HepG2 (cell line): ENCODE measurements at regions not wholly inside any gene's neighbourhood (a gene's known extent, or its start where the extent isn't known, plus 50 kb on each side); places are given as distances from the start of the nearest gene placed in this dataset.

Experiments
- CERS6 ChIP-seq: sonication (generic); formaldehyde crosslinking; IDR thresholded peaks from 2 replicates; pipeline ENCODE4 v1.5.0; 2020; ENCODE audit warnings: missing genetic modification reagents
- FOXJ3 ChIP-seq: sonication (generic); formaldehyde crosslinking; IDR thresholded peaks from 2 replicates; pipeline ENCODE4 v1.4.0; 2020; ENCODE audit warnings: missing genetic modification reagents, mild to moderate bottlenecking, borderline replicate concordance
- FOXK1 ChIP-seq: sonication (generic); formaldehyde crosslinking; IDR thresholded peaks from 2 replicates; pipeline ENCODE4 v1.4.0; 2020; ENCODE audit warnings: low read depth, missing genetic modification reagents, borderline replicate concordance
- GATAD1 ChIP-seq: IDR thresholded peaks from 2 replicates; pipeline ENCODE4 v1.6.1; 2016; ENCODE audit warnings: missing genetic modification reagents, missing compliant biosample characterization
- HMG20B ChIP-seq: conservative IDR thresholded peaks from 2 replicates; pipeline ENCODE4 v1.6.1; 2016; ENCODE audit warnings: missing genetic modification reagents, missing compliant biosample characterization
- IKZF5 ChIP-seq: IDR thresholded peaks from 2 replicates; pipeline ENCODE4 v1.6.1; 2018; ENCODE audit warnings: missing genetic modification reagents, mild to moderate bottlenecking, missing compliant biosample characterization
- KDM2A ChIP-seq: sonication (generic); formaldehyde crosslinking; IDR thresholded peaks from 2 replicates; pipeline ENCODE4 v1.4.0; 2020; ENCODE audit warnings: low read depth, missing genetic modification reagents, borderline replicate concordance
- KLF16 ChIP-seq, 2 experiments: sonication (generic) in 1 of 2; formaldehyde crosslinking in 1 of 2; IDR thresholded peaks; 2 replicates each; pipeline versions ENCODE4 v1.6.1 to v1.8.0; 2016 to 2023; ENCODE audit warnings: missing genetic modification reagents in 2 of 2, missing compliant biosample characterization in 1 of 2
- LCORL ChIP-seq, 2 experiments: fragments of 450-650 bp in 1 of 2; sonication (generic) in 1 of 2; formaldehyde crosslinking in 1 of 2; IDR thresholded peaks; 2 replicates each; pipeline versions ENCODE4 v1.5.0 to v1.6.1; 2017 to 2020; ENCODE audit warnings: antibody characterized with exemption in 1 of 2, missing genetic modification reagents in 1 of 2
- NFYB ChIP-seq: sonication (generic); formaldehyde crosslinking; IDR thresholded peaks from 2 replicates; pipeline ENCODE4 v1.4.0; 2020; ENCODE audit warnings: missing genetic modification reagents
- PAXIP1 ChIP-seq: sonication (generic); formaldehyde crosslinking; conservative IDR thresholded peaks from 2 replicates; pipeline ENCODE4 v1.4.0; 2020; ENCODE audit warnings: mild to moderate bottlenecking, missing genetic modification reagents, moderate library complexity
- PHF20 ChIP-seq: sonication (generic); formaldehyde crosslinking; IDR thresholded peaks from 2 replicates; pipeline ENCODE4 v1.5.0; 2020; ENCODE audit warnings: mild to moderate bottlenecking, missing genetic modification reagents
- SALL1 ChIP-seq: sonication (generic); formaldehyde crosslinking; IDR thresholded peaks from 2 replicates; pipeline ENCODE4 v1.8.0; 2022; ENCODE audit warnings: mild to moderate bottlenecking, missing genetic modification reagents
- SAP130 ChIP-seq: IDR thresholded peaks from 2 replicates; pipeline ENCODE4 v1.6.1; 2016; ENCODE audit warnings: low read depth
- SATB2 ChIP-seq: sonication (generic); formaldehyde crosslinking; IDR thresholded peaks from 2 replicates; pipeline ENCODE4 v1.5.0; 2020; ENCODE audit warnings: missing genetic modification reagents
- SMAD3 ChIP-seq: sonication (generic); formaldehyde crosslinking; IDR thresholded peaks from 2 replicates; pipeline ENCODE4 v1.4.0; 2020; ENCODE audit warnings: missing genetic modification reagents
- ZC3H4 ChIP-seq: sonication (generic); formaldehyde crosslinking; IDR thresholded peaks from 2 replicates; pipeline ENCODE4 v1.4.0; 2020; ENCODE audit warnings: missing genetic modification reagents, borderline replicate concordance
- ZNF512 ChIP-seq: sonication (generic); formaldehyde crosslinking; IDR thresholded peaks from 2 replicates; pipeline ENCODE4 v1.4.0; 2020; ENCODE audit warnings: mild to moderate bottlenecking, missing genetic modification reagents
- ZNF546 ChIP-seq: sonication (generic); formaldehyde crosslinking; conservative IDR thresholded peaks from 2 replicates; pipeline ENCODE4 v1.8.1; 2023; ENCODE audit warnings: mild to moderate bottlenecking, missing genetic modification reagents
- ZNF790 ChIP-seq: sonication (generic); formaldehyde crosslinking; IDR thresholded peaks from 2 replicates; pipeline ENCODE4 v1.8.0; 2022; ENCODE audit warnings: missing genetic modification reagents, mild to moderate bottlenecking, borderline replicate concordance

- TF ChIP-seq IKZF5 (peak; percentile 68; the same call in 1 of the 2 replicates), ZNF546 (CRISPR knock-in tag) (no peak), ZNF790 (CRISPR knock-in tag) (no peak), FOXJ3 (CRISPR knock-in tag) (peak; percentile 26; the same call in 1 of the 2 replicates), KLF16 (CRISPR knock-in tag; IDR thresholded peaks at IDR 0.05) (0 out of 4 replicates have a peak, but pooled peaks of 1 of the 2 experiments have one; percentile 40), ZC3H4 (CRISPR knock-in tag) (no peak), PHF20 (CRISPR knock-in tag) (no peak), GATAD1 (CRISPR knock-in tag) (peak; percentile 49; the same call in 1 of the 2 replicates), SMAD3 (CRISPR knock-in tag) (0 out of 2 replicates have a peak, but pooled peaks have one; percentile 49), KDM2A (CRISPR knock-in tag) (no peak), ZNF512 (CRISPR knock-in tag) (no peak), SALL1 (CRISPR knock-in tag) (peak; percentile 54; the same call in 1 of the 2 replicates), FOXK1 (CRISPR knock-in tag) (peak; percentile 69; the same call in 1 of the 2 replicates), PAXIP1 (peak; percentile 74), LCORL (IDR thresholded peaks at IDR 0.05) (no peak), LCORL (CRISPR knock-in tag; IDR thresholded peaks at IDR 0.05) (peak; percentile 26; the same call in 1 of the 2 replicates), HMG20B (CRISPR knock-in tag) (peak; percentile 54; the same call in 1 of the 2 replicates), SAP130 (0 out of 2 replicates have a peak, but pooled peaks have one; percentile 2), SATB2 (CRISPR knock-in tag) (no peak), CERS6 (CRISPR knock-in tag) (no peak), NFYB (CRISPR knock-in tag) (peak; percentile 76)
Observed at GRCh38 chr12:115763982-115764621, 513.4 kb downstream of the MED13L start (continued).
